HepG2 (cell line): ENCODE measurements at regions not wholly inside any gene's neighbourhood (a gene's known extent, or its start where the extent isn't known, plus 50 kb on each side); places are given as distances from the start of the nearest gene placed in this dataset.

Experiments
- EED ChIP-seq: sonication (generic); formaldehyde crosslinking; IDR thresholded peaks from 2 replicates; pipeline ENCODE4 v1.5.0; 2020; ENCODE audit warnings: mild to moderate bottlenecking, missing genetic modification reagents
- ETV6 ChIP-seq: sonication (generic); formaldehyde crosslinking; conservative IDR thresholded peaks from 2 replicates; pipeline ENCODE4 v1.4.0; 2020; ENCODE audit warnings: missing genetic modification reagents
- EZH2 ChIP-seq: conservative IDR thresholded peaks from 2 replicates; pipeline ENCODE4 v1.6.1; 2012; ENCODE audit warnings: mild to moderate bottlenecking, low read depth, low read length, moderate library complexity
- KLF13 ChIP-seq: sonication (generic); formaldehyde crosslinking; IDR thresholded peaks from 2 replicates; pipeline ENCODE4 v1.4.0; 2020; ENCODE audit warnings: mild to moderate bottlenecking, missing genetic modification reagents
- MAFF ChIP-seq: IDR thresholded peaks from 2 replicates; pipeline ENCODE4 v1.6.1; 2011; ENCODE audit warnings: low read depth, low read length, improper control_type of control experiment
- NR2C2 ChIP-seq: sonication (generic); formaldehyde crosslinking; IDR thresholded peaks from 2 replicates; pipeline ENCODE4 v1.4.0; 2020; ENCODE audit warnings: missing genetic modification reagents, mild to moderate bottlenecking, moderate library complexity, borderline replicate concordance
- TAF1 ChIP-seq: sonication (generic); formaldehyde crosslinking; IDR thresholded peaks from 2 replicates; pipeline ENCODE4 v1.4.0; 2020; ENCODE audit warnings: missing genetic modification reagents
- ZNF292 ChIP-seq: sonication (generic); formaldehyde crosslinking; IDR thresholded peaks from 2 replicates; pipeline ENCODE4 v1.8.1; 2022; ENCODE audit warnings: mild to moderate bottlenecking, low read depth, missing genetic modification reagents, borderline replicate concordance
- TF ChIP-seq, protein P1 (sequence below): sonication (generic); formaldehyde crosslinking; IDR thresholded peaks from 2 replicates; pipeline ENCODE4 v1.5.0; 2020; ENCODE audit warnings: mild to moderate bottlenecking, missing genetic modification reagents, moderate library complexity
- TF ChIP-seq, protein P2 (sequence below): sonication (generic); formaldehyde crosslinking; IDR thresholded peaks from 2 replicates; pipeline ENCODE4 v1.4.0; 2020; ENCODE audit warnings: mild to moderate bottlenecking, missing genetic modification reagents
- TF ChIP-seq, protein P3 (sequence below): sonication (generic); formaldehyde crosslinking; IDR thresholded peaks from 2 replicates; pipeline ENCODE4 v1.5.0; 2020; ENCODE audit warnings: missing genetic modification reagents
- TF ChIP-seq, protein P4 (sequence below), 2 experiments: IDR thresholded peaks; 2 replicates each; pipeline ENCODE4 v1.6.1; 2011 to 2012; ENCODE audit warnings: low read length in 2 of 2, borderline replicate concordance in 1 of 2, low read depth in 1 of 2, mild to moderate bottlenecking in 1 of 2, moderate library complexity in 1 of 2
- TF ChIP-seq, protein P5 (sequence below): sonication (generic); formaldehyde crosslinking; conservative IDR thresholded peaks from 2 replicates; pipeline ENCODE4 v1.4.0; 2020; ENCODE audit warnings: missing genetic modification reagents
- TF ChIP-seq, protein P6 (sequence below): IDR thresholded peaks from 2 replicates; pipeline ENCODE4 v1.6.1; 2016; ENCODE audit warnings: control low read depth

DNA sequence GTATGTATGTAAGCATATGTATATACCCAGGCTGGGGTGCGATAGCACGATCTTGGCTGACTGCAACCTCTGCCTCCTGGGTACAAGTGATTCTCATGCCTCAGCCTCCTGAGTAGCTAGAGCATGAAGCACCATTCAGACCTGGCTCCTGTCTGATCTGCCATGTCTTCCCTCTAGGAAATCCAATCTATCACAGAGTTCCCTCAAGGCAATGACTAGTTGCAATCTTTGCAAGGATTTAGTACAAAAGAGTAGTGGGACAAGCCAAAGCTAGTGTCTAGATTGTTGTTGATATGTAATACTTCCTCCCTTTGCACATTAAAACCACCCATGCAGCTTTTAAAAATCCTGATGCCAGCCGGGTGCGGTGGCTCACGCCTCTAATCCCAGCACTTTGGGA, 60.5 kb upstream of the PRKAR2B start:
- TF ChIP-seq ETV6 (CRISPR knock-in tag): no peak
- TF ChIP-seq, protein P1, sequence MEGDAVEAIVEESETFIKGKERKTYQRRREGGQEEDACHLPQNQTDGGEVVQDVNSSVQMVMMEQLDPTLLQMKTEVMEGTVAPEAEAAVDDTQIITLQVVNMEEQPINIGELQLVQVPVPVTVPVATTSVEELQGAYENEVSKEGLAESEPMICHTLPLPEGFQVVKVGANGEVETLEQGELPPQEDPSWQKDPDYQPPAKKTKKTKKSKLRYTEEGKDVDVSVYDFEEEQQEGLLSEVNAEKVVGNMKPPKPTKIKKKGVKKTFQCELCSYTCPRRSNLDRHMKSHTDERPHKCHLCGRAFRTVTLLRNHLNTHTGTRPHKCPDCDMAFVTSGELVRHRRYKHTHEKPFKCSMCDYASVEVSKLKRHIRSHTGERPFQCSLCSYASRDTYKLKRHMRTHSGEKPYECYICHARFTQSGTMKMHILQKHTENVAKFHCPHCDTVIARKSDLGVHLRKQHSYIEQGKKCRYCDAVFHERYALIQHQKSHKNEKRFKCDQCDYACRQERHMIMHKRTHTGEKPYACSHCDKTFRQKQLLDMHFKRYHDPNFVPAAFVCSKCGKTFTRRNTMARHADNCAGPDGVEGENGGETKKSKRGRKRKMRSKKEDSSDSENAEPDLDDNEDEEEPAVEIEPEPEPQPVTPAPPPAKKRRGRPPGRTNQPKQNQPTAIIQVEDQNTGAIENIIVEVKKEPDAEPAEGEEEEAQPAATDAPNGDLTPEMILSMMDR (CRISPR knock-in tag): no peak
- TF ChIP-seq, protein P2, sequence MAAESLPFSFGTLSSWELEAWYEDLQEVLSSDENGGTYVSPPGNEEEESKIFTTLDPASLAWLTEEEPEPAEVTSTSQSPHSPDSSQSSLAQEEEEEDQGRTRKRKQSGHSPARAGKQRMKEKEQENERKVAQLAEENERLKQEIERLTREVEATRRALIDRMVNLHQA (CRISPR knock-in tag): no peak
- no peak for TF ChIP-seq NR2C2 (CRISPR knock-in tag)
- TF ChIP-seq, protein P3, sequence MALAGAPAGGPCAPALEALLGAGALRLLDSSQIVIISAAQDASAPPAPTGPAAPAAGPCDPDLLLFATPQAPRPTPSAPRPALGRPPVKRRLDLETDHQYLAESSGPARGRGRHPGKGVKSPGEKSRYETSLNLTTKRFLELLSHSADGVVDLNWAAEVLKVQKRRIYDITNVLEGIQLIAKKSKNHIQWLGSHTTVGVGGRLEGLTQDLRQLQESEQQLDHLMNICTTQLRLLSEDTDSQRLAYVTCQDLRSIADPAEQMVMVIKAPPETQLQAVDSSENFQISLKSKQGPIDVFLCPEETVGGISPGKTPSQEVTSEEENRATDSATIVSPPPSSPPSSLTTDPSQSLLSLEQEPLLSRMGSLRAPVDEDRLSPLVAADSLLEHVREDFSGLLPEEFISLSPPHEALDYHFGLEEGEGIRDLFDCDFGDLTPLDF: no peak
- TF ChIP-seq TAF1 (CRISPR knock-in tag): no peak
- TF ChIP-seq EED (CRISPR knock-in tag): no peak
- TF ChIP-seq, protein P4, sequence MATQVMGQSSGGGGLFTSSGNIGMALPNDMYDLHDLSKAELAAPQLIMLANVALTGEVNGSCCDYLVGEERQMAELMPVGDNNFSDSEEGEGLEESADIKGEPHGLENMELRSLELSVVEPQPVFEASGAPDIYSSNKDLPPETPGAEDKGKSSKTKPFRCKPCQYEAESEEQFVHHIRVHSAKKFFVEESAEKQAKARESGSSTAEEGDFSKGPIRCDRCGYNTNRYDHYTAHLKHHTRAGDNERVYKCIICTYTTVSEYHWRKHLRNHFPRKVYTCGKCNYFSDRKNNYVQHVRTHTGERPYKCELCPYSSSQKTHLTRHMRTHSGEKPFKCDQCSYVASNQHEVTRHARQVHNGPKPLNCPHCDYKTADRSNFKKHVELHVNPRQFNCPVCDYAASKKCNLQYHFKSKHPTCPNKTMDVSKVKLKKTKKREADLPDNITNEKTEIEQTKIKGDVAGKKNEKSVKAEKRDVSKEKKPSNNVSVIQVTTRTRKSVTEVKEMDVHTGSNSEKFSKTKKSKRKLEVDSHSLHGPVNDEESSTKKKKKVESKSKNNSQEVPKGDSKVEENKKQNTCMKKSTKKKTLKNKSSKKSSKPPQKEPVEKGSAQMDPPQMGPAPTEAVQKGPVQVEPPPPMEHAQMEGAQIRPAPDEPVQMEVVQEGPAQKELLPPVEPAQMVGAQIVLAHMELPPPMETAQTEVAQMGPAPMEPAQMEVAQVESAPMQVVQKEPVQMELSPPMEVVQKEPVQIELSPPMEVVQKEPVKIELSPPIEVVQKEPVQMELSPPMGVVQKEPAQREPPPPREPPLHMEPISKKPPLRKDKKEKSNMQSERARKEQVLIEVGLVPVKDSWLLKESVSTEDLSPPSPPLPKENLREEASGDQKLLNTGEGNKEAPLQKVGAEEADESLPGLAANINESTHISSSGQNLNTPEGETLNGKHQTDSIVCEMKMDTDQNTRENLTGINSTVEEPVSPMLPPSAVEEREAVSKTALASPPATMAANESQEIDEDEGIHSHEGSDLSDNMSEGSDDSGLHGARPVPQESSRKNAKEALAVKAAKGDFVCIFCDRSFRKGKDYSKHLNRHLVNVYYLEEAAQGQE (IDR thresholded peaks at IDR 0.05; ENCODE audit: borderline replicate concordance in 1 of 2, low read depth in 1 of 2, low read length in 2 of 2): no peak
- no peak for TF ChIP-seq EZH2
- no peak for TF ChIP-seq ZNF292 (CRISPR knock-in tag)
- TF ChIP-seq, protein P5, sequence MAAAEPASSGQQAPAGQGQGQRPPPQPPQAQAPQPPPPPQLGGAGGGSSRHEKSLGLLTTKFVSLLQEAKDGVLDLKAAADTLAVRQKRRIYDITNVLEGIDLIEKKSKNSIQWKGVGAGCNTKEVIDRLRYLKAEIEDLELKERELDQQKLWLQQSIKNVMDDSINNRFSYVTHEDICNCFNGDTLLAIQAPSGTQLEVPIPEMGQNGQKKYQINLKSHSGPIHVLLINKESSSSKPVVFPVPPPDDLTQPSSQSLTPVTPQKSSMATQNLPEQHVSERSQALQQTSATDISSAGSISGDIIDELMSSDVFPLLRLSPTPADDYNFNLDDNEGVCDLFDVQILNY (CRISPR knock-in tag): no peak
- no peak for TF ChIP-seq MAFF
- TF ChIP-seq KLF13 (CRISPR knock-in tag): no peak
- TF ChIP-seq, protein P6, sequence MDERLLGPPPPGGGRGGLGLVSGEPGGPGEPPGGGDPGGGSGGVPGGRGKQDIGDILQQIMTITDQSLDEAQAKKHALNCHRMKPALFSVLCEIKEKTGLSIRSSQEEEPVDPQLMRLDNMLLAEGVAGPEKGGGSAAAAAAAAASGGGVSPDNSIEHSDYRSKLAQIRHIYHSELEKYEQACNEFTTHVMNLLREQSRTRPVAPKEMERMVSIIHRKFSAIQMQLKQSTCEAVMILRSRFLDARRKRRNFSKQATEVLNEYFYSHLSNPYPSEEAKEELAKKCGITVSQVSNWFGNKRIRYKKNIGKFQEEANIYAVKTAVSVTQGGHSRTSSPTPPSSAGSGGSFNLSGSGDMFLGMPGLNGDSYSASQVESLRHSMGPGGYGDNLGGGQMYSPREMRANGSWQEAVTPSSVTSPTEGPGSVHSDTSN (CRISPR knock-in tag): no peak
